Naive thymus-derived CD4-positive, alpha-beta T cell (primary cell): ENCODE measurements at regions not wholly inside any gene's neighbourhood (a gene's known extent, or its start where the extent isn't known, plus 50 kb on each side); places are given as distances from the start of the nearest gene placed in this dataset.
"Not testable (repeated sequence)": the region's sequence is repeated elsewhere in the genome, so short reads cannot be mapped to it uniquely, and the experiment has no call there.

Experiments used
- ATAC-seq: fragments of 150-1000 bp; cut with Tn5 transposase; 2 replicates; pipeline ENCODE4 v1.10.0; 2021; ENCODE audit warnings: mild to moderate bottlenecking, moderate library complexity
- CTCF ChIA-PET: fragments of 350-600 bp; sonication (Branson Sonifier 250); formaldehyde crosslinking; loops from one replicate; lab custom pipeline; 2021; ENCODE audit warnings: antibody characterized with exemption; lab: Charles Lee
- POLR2A ChIA-PET: fragments of 350-600 bp; sonication (Branson Sonifier 250); formaldehyde crosslinking; loops from one replicate; lab custom pipeline; 2021; ENCODE audit warnings: antibody characterized with exemption, inconsistent platforms; lab: Charles Lee
- DNase-seq, 9 donors: peaks; one replicate each; pipeline versions ENCODE4 v3.0.0 to v3.0.0-alpha.2; 2020 to 2022; ENCODE audit warnings: mixed read lengths in 1 of 9
- H3K27ac ChIP-seq: one replicate; pipeline ENCODE4 v1.7.0; 2013; ENCODE audit warnings: mild to moderate bottlenecking, low read depth, low read length, moderate library complexity
- H3K27me3 ChIP-seq, 2 donors: one replicate each; pipeline ENCODE4 v1.7.0; 2013; ENCODE audit warnings: low read length in 2 of 2, mild to moderate bottlenecking in 2 of 2, moderate library complexity in 2 of 2; ENCODE audit not compliant: control insufficient read depth in 2 of 2, insufficient read depth in 2 of 2
- H3K36me3 ChIP-seq, 3 experiments: 1 replicate in 2 of 3; 2 replicates in 1 of 3; pipeline ENCODE4 v1.7.0; 2013; ENCODE audit warnings: low read length in 3 of 3, mild to moderate bottlenecking in 3 of 3, moderate library complexity in 1 of 3; ENCODE audit not compliant: insufficient read depth in 3 of 3, control insufficient read depth in 2 of 3
- H3K4me1 ChIP-seq, 2 donors: one replicate each; pipeline ENCODE4 v1.7.0; 2013; ENCODE audit warnings: low read length in 2 of 2, mild to moderate bottlenecking in 2 of 2, moderate library complexity in 1 of 2; ENCODE audit not compliant: control insufficient read depth in 2 of 2, insufficient read depth in 2 of 2
- H3K4me3 ChIP-seq: 2 replicates; pipeline ENCODE4 v1.7.0; 2013; ENCODE audit warnings: mild to moderate bottlenecking, low read length
- H3K9me3 ChIP-seq, 3 experiments: 1 replicate in 2 of 3; 2 replicates in 1 of 3; pipeline ENCODE4 v1.7.0; 2013; ENCODE audit warnings: low read length in 3 of 3; ENCODE audit not compliant: control insufficient read depth in 2 of 3
- H3K27ac Mint-ChIP-seq, 9 donors: one replicate each; pipeline ENCODE4 v1.8.0; 2020 to 2022; ENCODE audit warnings: mixed read lengths in 9 of 9, mild to moderate bottlenecking in 8 of 9, moderate library complexity in 5 of 9, inconsistent platforms in 2 of 9
- H3K27me3 Mint-ChIP-seq, 5 donors: one replicate each; pipeline ENCODE4 v1.8.0; 2021 to 2022; ENCODE audit warnings: mixed read lengths in 5 of 5, mild to moderate bottlenecking in 1 of 5
- H3K36me3 Mint-ChIP-seq, 5 donors: one replicate each; pipeline ENCODE4 v1.8.0; 2020 to 2022; ENCODE audit warnings: mixed read lengths in 5 of 5, mild to moderate bottlenecking in 3 of 5, inconsistent platforms in 1 of 5
- H3K4me1 Mint-ChIP-seq, 7 donors: one replicate each; pipeline ENCODE4 v1.8.0; 2020 to 2022; ENCODE audit warnings: mixed read lengths in 7 of 7, mild to moderate bottlenecking in 3 of 7, inconsistent platforms in 1 of 7
- H3K4me3 Mint-ChIP-seq, 10 donors: one replicate each; pipeline ENCODE4 v1.8.0; 2020 to 2022; ENCODE audit warnings: mild to moderate bottlenecking in 10 of 10, mixed read lengths in 10 of 10, moderate library complexity in 6 of 10, inconsistent platforms in 2 of 10
- H3K9me3 Mint-ChIP-seq, 11 donors: one replicate each; pipeline ENCODE4 v1.8.0; 2020 to 2022; ENCODE audit warnings: mixed read lengths in 11 of 11, mild to moderate bottlenecking in 4 of 11, inconsistent platforms in 1 of 11, moderate library complexity in 1 of 11
- intact Hi-C, 2 donors: fragments of 100-400 bp; cut with micrococcal nuclease; formaldehyde crosslinking; loops; one replicate each; pipeline ENCODE4 v1.15.1; 2023

GRCh38 chr13:64477146-64477545 is 2753.0 kb downstream of the PCDH9 start:
- Histone ChIP-seq H3K4me3 (no peak overlapping the region), H3K4me1 (no peaks in the 10 kb centered on the region), H3K27me3 (no peaks in the 10 kb centered on the region), H3K27ac (no peak overlapping the region), H3K36me3 (no peaks in the 10 kb centered on the region), H3K9me3 (no peaks in the 10 kb centered on the region)
- Mint-ChIP-seq H3K4me3 (no peak overlapping the region), H3K27ac (no peak overlapping the region), H3K36me3 (no peaks in the 10 kb centered on the region), H3K27me3 (no peaks in the 10 kb centered on the region), H3K4me1 (no peaks in the 10 kb centered on the region), H3K9me3 (peaks cover 0 to 13% (median 4%) of the 10 kb centered on the region in 11 donors)
- POLR2A ChIA-PET: no interaction called here
- intact Hi-C loops: no loop called here
- DNase-seq: no peak
- CTCF ChIA-PET: interaction anchor here (0.7 kb wide), 1 partner anchor 8 kb away, joined by 3 read pairs; no protein-coding TSS in a partner anchor
- ATAC-seq: no peak

GRCh38 chr13:64476041-64476568 is 2754.0 kb downstream of the PCDH9 start:
- H3K27ac ChIP-seq, H3K27me3 ChIP-seq, H3K9me3 ChIP-seq, H3K27me3 Mint-ChIP-seq, H3K4me1 ChIP-seq, H3K36me3 Mint-ChIP-seq, DNase-seq, H3K9me3 Mint-ChIP-seq, POLR2A ChIA-PET, ATAC-seq, H3K27ac Mint-ChIP-seq, CTCF ChIA-PET, H3K4me1 Mint-ChIP-seq, H3K4me3 Mint-ChIP-seq, H3K4me3 ChIP-seq, intact Hi-C loops, H3K36me3 ChIP-seq: not testable (repeated sequence)

- intact Hi-C loops: no loop called here
- Mint-ChIP-seq H3K27me3 (no peaks in the 10 kb centered on the region), H3K36me3 (no peaks in the 10 kb centered on the region), H3K4me3 (no peak overlapping the region), H3K4me1 (no peaks in the 10 kb centered on the region), H3K27ac (no peak overlapping the region), H3K9me3 (peaks cover 0 to 9% (median 3%) of the 10 kb centered on the region in 11 donors)
- Histone ChIP-seq H3K4me3 (no peak overlapping the region), H3K36me3 (no peaks in the 10 kb centered on the region), H3K27ac (no peak overlapping the region), H3K4me1 (no peaks in the 10 kb centered on the region), H3K27me3 (no peaks in the 10 kb centered on the region), H3K9me3 (no peaks in the 10 kb centered on the region)
- CTCF ChIA-PET: no interaction called here
- POLR2A ChIA-PET: no interaction called here
- no peak for ATAC-seq
- DNase-seq: no peak
Observed at GRCh38 chr13:64471916-64472315, 2758.2 kb downstream of the PCDH9 start.

- DNase-seq (no peak), ATAC-seq (no peak)
- Histone ChIP-seq H3K9me3 (no peaks in the 10 kb centered on the region), H3K36me3 (no peaks in the 10 kb centered on the region), H3K4me3 (no peak overlapping the region), H3K27me3 (no peaks in the 10 kb centered on the region), H3K27ac (no peak overlapping the region), H3K4me1 (no peaks in the 10 kb centered on the region)
- ChIA-PET CTCF (no interaction called here), POLR2A (no interaction called here)
- H3K36me3 Mint-ChIP-seq: no peaks in the 10 kb centered on the region
- peaks cover 0 to 6% (median 0%) of the 10 kb centered on the region in 11 donors for H3K9me3 Mint-ChIP-seq
- no peaks in the 10 kb centered on the region for H3K4me1 Mint-ChIP-seq
- H3K4me3 Mint-ChIP-seq: no peak overlapping the region
- no peak overlapping the region for H3K27ac Mint-ChIP-seq
- no peaks in the 10 kb centered on the region for H3K27me3 Mint-ChIP-seq
- intact Hi-C loops: no loop called here
Observed at GRCh38 chr13:64470751-64471150, 2759.4 kb downstream of the PCDH9 start.

- no peaks in the 10 kb centered on the region for H3K36me3 ChIP-seq
- H3K27ac ChIP-seq: no peak overlapping the region
- H3K9me3 ChIP-seq: peaks cover 0 to 3% (median 0%) of the 10 kb centered on the region in 3 experiments
- H3K4me3 ChIP-seq: no peak overlapping the region
- no peak overlapping the region for H3K4me3 Mint-ChIP-seq
- H3K4me1 ChIP-seq: no peaks in the 10 kb centered on the region
- ChIA-PET POLR2A (no interaction called here), CTCF (no interaction called here)
- peaks cover 0 to 11% (median 5%) of the 10 kb centered on the region in 11 donors for H3K9me3 Mint-ChIP-seq
- no peak for DNase-seq
- intact Hi-C loops: no loop called here
- no peaks in the 10 kb centered on the region for H3K27me3 Mint-ChIP-seq
- H3K27ac Mint-ChIP-seq: no peak overlapping the region
- no peaks in the 10 kb centered on the region for H3K4me1 Mint-ChIP-seq
- no peaks in the 10 kb centered on the region for H3K27me3 ChIP-seq
- H3K36me3 Mint-ChIP-seq: no peaks in the 10 kb centered on the region
- no peak for ATAC-seq
Observed at GRCh38 chr13:64459778-64460177, 2770.4 kb downstream of the PCDH9 start.

- Histone ChIP-seq H3K9me3 (peaks cover 0 to 3% (median 0%) of the 10 kb centered on the region in 3 experiments), H3K4me1 (no peaks in the 10 kb centered on the region), H3K27ac (no peak overlapping the region), H3K27me3 (no peaks in the 10 kb centered on the region), H3K36me3 (no peaks in the 10 kb centered on the region), H3K4me3 (no peak overlapping the region)
- Mint-ChIP-seq H3K36me3 (no peaks in the 10 kb centered on the region), H3K4me3 (no peak overlapping the region), H3K27me3 (no peaks in the 10 kb centered on the region), H3K9me3 (peaks cover 0 to 16% (median 5%) of the 10 kb centered on the region in 11 donors), H3K27ac (no peak overlapping the region), H3K4me1 (no peaks in the 10 kb centered on the region)
- no peak for ATAC-seq
- ChIA-PET POLR2A (no interaction called here), CTCF (no interaction called here)
- intact Hi-C loops: no loop called here
- no peak for DNase-seq
Observed at GRCh38 chr13:64457976-64458375, 2772.2 kb downstream of the PCDH9 start.

- intact Hi-C loops: no loop called here
- Histone ChIP-seq H3K36me3 (no peaks in the 10 kb centered on the region), H3K27ac (no peak overlapping the region), H3K4me3 (no peak overlapping the region), H3K27me3 (no peaks in the 10 kb centered on the region), H3K4me1 (no peaks in the 10 kb centered on the region), H3K9me3 (no peaks in the 10 kb centered on the region)
- CTCF ChIA-PET: no interaction called here
- Mint-ChIP-seq H3K27me3 (no peaks in the 10 kb centered on the region), H3K4me1 (no peaks in the 10 kb centered on the region), H3K36me3 (no peaks in the 10 kb centered on the region), H3K27ac (no peak overlapping the region), H3K9me3 (peaks cover 0 to 11% (median 4%) of the 10 kb centered on the region in 11 donors), H3K4me3 (no peak overlapping the region)
- ATAC-seq (no peak), DNase-seq (no peak)
- POLR2A ChIA-PET: no interaction called here
Observed at GRCh38 chr13:64455124-64455523, 2775.0 kb downstream of the PCDH9 start.
